Inflammatory macrophage treated with lipopolysaccharide for 1 hour (primary cell): ENCODE measurements at regions not wholly inside any gene's neighbourhood (a gene's known extent, or its start where the extent isn't known, plus 50 kb on each side); places are given as distances from the start of the nearest gene placed in this dataset.
"Not testable (repeated sequence)": the region's sequence is repeated elsewhere in the genome, so short reads cannot be mapped to it uniquely, and the experiment has no call there.

Experiments used
- DNase-seq, 2 donors: peaks; one replicate each; pipeline ENCODE4 v3.0.0-alpha.2; 2020 to 2022

GRCh38 chr11:25628030-25628429, 703.9 kb upstream of the ANO3 start:
- no peak for DNase-seq

GRCh38 chr11:25633230-25633629, 698.7 kb upstream of the ANO3 start:
- DNase-seq = no peak

- DNase-seq = not testable (repeated sequence)
Measured at GRCh38 chr11:25649220-25649619, 682.7 kb upstream of the ANO3 start.

GRCh38 chr11:25650319-25650718, 681.6 kb upstream of the ANO3 start:
- no peak for DNase-seq

- no peak for DNase-seq
Measured at GRCh38 chr11:25655636-25656035, 676.3 kb upstream of the ANO3 start.

- DNase-seq = no peak
Measured at GRCh38 chr11:25658916-25659315, 673.0 kb upstream of the ANO3 start.

- DNase-seq = no peak
Measured at GRCh38 chr11:25659706-25660105, 672.2 kb upstream of the ANO3 start.

- DNase-seq = no peak
Measured at GRCh38 chr11:25667871-25668270, 664.1 kb upstream of the ANO3 start.

- DNase-seq = no peak
Measured at GRCh38 chr11:25691959-25692358, 640.0 kb upstream of the ANO3 start.

- no peak for DNase-seq
Measured at GRCh38 chr11:25702417-25702816, 629.5 kb upstream of the ANO3 start.

GRCh38 chr11:25710975-25711374, 621.0 kb upstream of the ANO3 start:
- DNase-seq = no peak

GRCh38 chr11:25727944-25728343, 604.0 kb upstream of the ANO3 start:
- no peak for DNase-seq

GRCh38 chr11:25730230-25730629, 601.7 kb upstream of the ANO3 start:
- DNase-seq = no peak

GRCh38 chr11:25733777-25734176, 598.2 kb upstream of the ANO3 start:
- no peak for DNase-seq

GRCh38 chr11:25734591-25735211, 597.2 kb upstream of the ANO3 start:
- no peak for DNase-seq

- no peak for DNase-seq
Measured at GRCh38 chr11:25737071-25737675, 594.8 kb upstream of the ANO3 start.

- DNase-seq = no peak
Measured at GRCh38 chr11:25741886-25742285, 590.0 kb upstream of the ANO3 start.

GRCh38 chr11:25742800-25743199, 589.1 kb upstream of the ANO3 start:
- no peak for DNase-seq

GRCh38 chr11:25755381-25755780, 576.5 kb upstream of the ANO3 start:
- DNase-seq = no peak

GRCh38 chr11:25755918-25756584, 575.9 kb upstream of the ANO3 start:
- DNase-seq = no peak

GRCh38 chr11:25758145-25758661, 573.7 kb upstream of the ANO3 start:
- DNase-seq = no peak

- no peak for DNase-seq
Measured at GRCh38 chr11:25766332-25767015, 565.5 kb upstream of the ANO3 start.

GRCh38 chr11:25769287-25769686, 562.6 kb upstream of the ANO3 start:
- DNase-seq = no peak

GRCh38 chr11:25771605-25772004, 560.3 kb upstream of the ANO3 start:
- no peak for DNase-seq
